ENCODE measurements at regions not wholly inside any gene's neighbourhood (a gene's known extent, or its start where the extent isn't known, plus 50 kb on each side); places are given as distances from the start of the nearest gene placed in this dataset.

DNA sequence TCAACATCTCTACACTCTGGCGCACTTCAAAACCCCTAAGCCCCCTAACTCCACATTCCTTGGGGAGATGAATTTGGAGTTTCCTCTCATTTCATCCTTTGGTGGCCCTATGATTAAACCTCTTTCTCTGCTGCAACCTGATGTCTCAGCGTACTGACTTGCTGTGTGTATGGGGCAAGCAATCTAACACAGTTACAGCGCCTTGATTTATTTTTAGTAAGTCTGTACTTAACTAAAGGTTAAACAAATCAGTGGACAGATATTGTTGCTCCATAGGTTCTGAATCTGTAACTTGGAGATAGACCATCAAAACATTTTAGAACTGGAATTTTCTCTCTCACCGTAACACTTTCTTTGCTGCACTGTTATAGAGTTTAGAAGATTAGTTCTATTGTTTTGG is 452.8 kb downstream of the IRX1 start:
- Histone ChIP-seq H3K9me3 (no peaks in the 10 kb centered on the region), H3K4me1 (replicated peaks) (no peaks in the 10 kb centered on the region), H3K4me3 (no peak overlapping the region), H3K27ac (no peak overlapping the region), H3K36me3 (no peaks in the 10 kb centered on the region), H3K27me3 (replicated peaks; ENCODE audit: insufficient read depth) (no peaks in the 10 kb centered on the region)
- TF ChIP-seq, protein P1, sequence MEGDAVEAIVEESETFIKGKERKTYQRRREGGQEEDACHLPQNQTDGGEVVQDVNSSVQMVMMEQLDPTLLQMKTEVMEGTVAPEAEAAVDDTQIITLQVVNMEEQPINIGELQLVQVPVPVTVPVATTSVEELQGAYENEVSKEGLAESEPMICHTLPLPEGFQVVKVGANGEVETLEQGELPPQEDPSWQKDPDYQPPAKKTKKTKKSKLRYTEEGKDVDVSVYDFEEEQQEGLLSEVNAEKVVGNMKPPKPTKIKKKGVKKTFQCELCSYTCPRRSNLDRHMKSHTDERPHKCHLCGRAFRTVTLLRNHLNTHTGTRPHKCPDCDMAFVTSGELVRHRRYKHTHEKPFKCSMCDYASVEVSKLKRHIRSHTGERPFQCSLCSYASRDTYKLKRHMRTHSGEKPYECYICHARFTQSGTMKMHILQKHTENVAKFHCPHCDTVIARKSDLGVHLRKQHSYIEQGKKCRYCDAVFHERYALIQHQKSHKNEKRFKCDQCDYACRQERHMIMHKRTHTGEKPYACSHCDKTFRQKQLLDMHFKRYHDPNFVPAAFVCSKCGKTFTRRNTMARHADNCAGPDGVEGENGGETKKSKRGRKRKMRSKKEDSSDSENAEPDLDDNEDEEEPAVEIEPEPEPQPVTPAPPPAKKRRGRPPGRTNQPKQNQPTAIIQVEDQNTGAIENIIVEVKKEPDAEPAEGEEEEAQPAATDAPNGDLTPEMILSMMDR (IDR thresholded peaks at IDR 0.05), result no peak
- TF ChIP-seq POLR2AphosphoS5 (IDR thresholded peaks at IDR 0.05) (no peak), POLR2A (IDR thresholded peaks at IDR 0.05) (no peak)
- intact Hi-C loops (cut with DNase I), result no loop called here
- no peak for DNase-seq (ENCODE audit: low spot score)
- whole genome bisulfite sequencing, result 78% methylated on average over 4 of the region's 4 CpGs

DNA sequence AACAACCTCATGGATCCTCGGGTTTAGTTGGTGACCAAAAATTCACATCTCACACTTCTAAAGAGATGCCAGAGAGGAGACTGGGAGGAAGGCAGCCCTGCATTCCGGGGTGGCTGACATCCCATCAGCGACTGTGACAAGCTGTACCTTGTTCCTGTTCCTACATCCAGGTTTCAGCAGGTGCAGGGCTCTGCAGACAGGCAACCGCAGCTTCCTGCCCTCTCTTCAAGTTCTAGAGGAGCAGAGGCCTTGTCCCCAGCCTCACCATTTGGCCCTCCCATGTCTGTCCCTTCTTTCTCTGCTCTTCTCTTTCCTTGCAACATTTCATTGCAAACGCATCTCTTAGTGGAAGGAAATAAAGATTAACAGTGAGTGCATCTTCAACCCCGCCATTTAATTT is 454.6 kb downstream of the IRX1 start:
- DNase-seq (ENCODE audit: low spot score), result no peak
- WGBS, result 84% methylated on average over 6 of the region's 6 CpGs
- TF ChIP-seq, protein P1 (IDR thresholded peaks at IDR 0.05), result no peak
- no peak for TF ChIP-seq POLR2AphosphoS5 (IDR thresholded peaks at IDR 0.05)
- TF ChIP-seq POLR2A (IDR thresholded peaks at IDR 0.05), result no peak
- no peaks in the 10 kb centered on the region for H3K27me3 ChIP-seq (replicated peaks; ENCODE audit: insufficient read depth)
- intact Hi-C loops (cut with DNase I), result no loop called here
- H3K4me1 ChIP-seq (replicated peaks), result no peaks in the 10 kb centered on the region
- no peaks in the 10 kb centered on the region for H3K9me3 ChIP-seq
- no peak overlapping the region for H3K27ac ChIP-seq
- no peaks in the 10 kb centered on the region for H3K36me3 ChIP-seq
- no peak overlapping the region for H3K4me3 ChIP-seq

DNA sequence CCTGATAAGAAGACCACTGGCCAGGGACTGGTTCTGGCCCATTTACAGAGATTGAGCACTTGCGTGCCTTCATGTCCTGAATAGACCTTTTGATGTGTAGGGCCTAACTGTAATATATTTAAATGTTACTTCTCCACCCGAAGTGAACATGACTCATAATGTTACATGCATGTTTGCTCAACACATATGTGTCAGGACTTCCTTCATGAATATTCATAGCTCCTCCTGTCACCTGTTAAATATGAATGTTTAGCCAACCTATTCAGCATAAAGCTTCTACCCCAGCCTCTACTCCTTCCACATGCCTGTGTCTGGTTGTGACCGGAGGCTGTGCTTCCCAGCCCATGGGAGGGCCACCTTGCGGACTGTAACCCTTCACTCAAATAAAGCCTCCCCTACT is 457.5 kb downstream of the IRX1 start:
- no peak for TF ChIP-seq POLR2A (IDR thresholded peaks at IDR 0.05)
- TF ChIP-seq, protein P1 (IDR thresholded peaks at IDR 0.05), result no peak
- TF ChIP-seq POLR2AphosphoS5 (IDR thresholded peaks at IDR 0.05), result no peak
- WGBS, result 87% methylated on average over 4 of the region's 4 CpGs
- no peaks in the 10 kb centered on the region for H3K4me1 ChIP-seq (replicated peaks)
- H3K4me3 ChIP-seq, result no peak overlapping the region
- H3K27ac ChIP-seq, result no peak overlapping the region
- intact Hi-C loops (cut with DNase I), result no loop called here
- no peaks in the 10 kb centered on the region for H3K36me3 ChIP-seq
- no peaks in the 10 kb centered on the region for H3K9me3 ChIP-seq
- no peaks in the 10 kb centered on the region for H3K27me3 ChIP-seq (replicated peaks; ENCODE audit: insufficient read depth)
- DNase-seq (ENCODE audit: low spot score), result no peak

DNA sequence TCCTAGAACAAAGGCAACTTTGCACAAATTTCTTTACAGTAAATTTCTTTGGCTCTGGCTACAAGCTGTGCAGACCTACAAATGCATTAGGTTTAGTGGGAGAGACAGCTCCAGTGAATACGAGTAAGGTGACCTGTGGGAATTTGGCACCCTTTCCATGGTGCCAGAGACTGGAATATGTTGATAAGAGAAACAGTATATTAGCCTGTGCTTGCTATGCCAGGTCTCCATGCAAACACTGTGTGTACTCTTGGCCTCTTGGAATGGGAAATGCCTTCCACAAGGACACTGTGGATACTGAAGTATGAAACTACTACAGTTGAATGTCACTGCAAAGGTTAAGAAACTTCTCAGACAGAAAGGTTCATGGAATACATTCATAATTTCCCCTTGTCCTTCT is 458.5 kb downstream of the IRX1 start:
- no peaks in the 10 kb centered on the region for H3K27me3 ChIP-seq (replicated peaks; ENCODE audit: insufficient read depth)
- no peaks in the 10 kb centered on the region for H3K4me1 ChIP-seq (replicated peaks)
- H3K36me3 ChIP-seq, result no peaks in the 10 kb centered on the region
- H3K27ac ChIP-seq, result no peak overlapping the region
- H3K9me3 ChIP-seq, result no peaks in the 10 kb centered on the region
- TF ChIP-seq POLR2A (IDR thresholded peaks at IDR 0.05), result no peak
- TF ChIP-seq, protein P1 (IDR thresholded peaks at IDR 0.05), result no peak
- no peak for TF ChIP-seq POLR2AphosphoS5 (IDR thresholded peaks at IDR 0.05)
- H3K4me3 ChIP-seq, result no peak overlapping the region
- no peak for DNase-seq (ENCODE audit: low spot score)
- WGBS, result 58% methylated on average over 1 of the region's 1 CpG
- intact Hi-C loops (cut with DNase I), result no loop called here

DNA sequence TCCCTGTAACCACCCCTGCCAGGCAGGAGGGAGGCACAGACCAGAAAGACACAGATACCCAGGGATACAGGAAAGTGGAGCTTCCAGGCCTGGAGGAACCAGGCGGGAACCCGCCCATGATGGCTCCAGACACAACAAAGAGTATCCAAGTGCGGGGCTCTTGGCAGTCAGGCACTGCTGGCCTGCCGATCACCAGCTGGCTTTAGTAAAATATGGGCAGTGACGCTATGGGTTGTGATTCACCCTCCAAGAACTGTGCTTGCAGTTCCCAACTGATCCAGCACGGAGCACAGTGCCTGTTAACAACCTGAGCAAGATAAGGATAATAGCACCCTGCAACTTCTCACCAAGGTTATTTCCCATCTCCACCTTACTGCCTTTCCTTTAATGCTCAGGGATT is 463.3 kb downstream of the IRX1 start:
- no peak for DNase-seq (ENCODE audit: low spot score)
- intact Hi-C loops (cut with DNase I), result no loop called here
- H3K27me3 ChIP-seq (replicated peaks; ENCODE audit: insufficient read depth), result no peaks in the 10 kb centered on the region
- TF ChIP-seq POLR2AphosphoS5 (IDR thresholded peaks at IDR 0.05) (no peak), POLR2A (IDR thresholded peaks at IDR 0.05) (no peak)
- TF ChIP-seq, protein P1 (IDR thresholded peaks at IDR 0.05), result no peak
- no peaks in the 10 kb centered on the region for H3K9me3 ChIP-seq
- no peaks in the 10 kb centered on the region for H3K4me1 ChIP-seq (replicated peaks)
- no peaks in the 10 kb centered on the region for H3K36me3 ChIP-seq
- H3K4me3 ChIP-seq, result no peak overlapping the region
- no peak overlapping the region for H3K27ac ChIP-seq
- 55% methylated on average over 6 of the region's 6 CpGs for WGBS

Data from prostate gland (tissue), 2 donors.